CD4-positive, alpha-beta T cell (primary cell): ENCODE measurements at regions not wholly inside any gene's neighbourhood (a gene's known extent, or its start where the extent isn't known, plus 50 kb on each side); places are given as distances from the start of the nearest gene placed in this dataset.

Experiments
- ATAC-seq: fragments of 200-7000 bp; cut with Tn5 transposase; one replicate; pipeline ENCODE4 v1.10.0; 2022; ENCODE audit warnings: mild to moderate bottlenecking; ENCODE audit not compliant: poor library complexity
- CTCF ChIA-PET: fragments of 350-600 bp; sonication (Branson Sonifier 250); formaldehyde crosslinking; loops from one replicate; lab custom pipeline; 2021; ENCODE audit warnings: antibody characterized with exemption, inconsistent platforms; lab: Charles Lee
- POLR2A ChIA-PET: fragments of 350-600 bp; sonication (Branson Sonifier 250); formaldehyde crosslinking; loops from one replicate; lab custom pipeline; 2021; ENCODE audit warnings: antibody characterized with exemption, inconsistent platforms; lab: Charles Lee
- DNase-seq, 14 experiments: peaks; one replicate each; pipeline ENCODE4 v3.0.0-alpha.2; 2013 to 2020; ENCODE audit warnings: mixed read lengths in 2 of 14
- H3K27ac ChIP-seq, 2 donors: one replicate each; pipeline versions ENCODE4 v1.5.1 to v1.7.0; 2013; ENCODE audit warnings: low read length in 2 of 2, low read depth in 1 of 2, mild to moderate bottlenecking in 1 of 2
- H3K27me3 ChIP-seq, 2 experiments: 1 replicate in 1 of 2; 2 replicates in 1 of 2; pipeline versions ENCODE4 v1.6.1 to v1.7.0; 2013; ENCODE audit warnings: low read length in 2 of 2, control low read depth in 1 of 2, mild to moderate bottlenecking in 1 of 2, moderate library complexity in 1 of 2; ENCODE audit not compliant: insufficient read depth in 2 of 2, control insufficient read depth in 1 of 2
- H3K36me3 ChIP-seq: one replicate; pipeline ENCODE4 v1.6.1; 2013; ENCODE audit warnings: low read length, control low read depth; ENCODE audit not compliant: insufficient read depth
- H3K4me1 ChIP-seq: one replicate; pipeline ENCODE4 v1.6.1; 2013; ENCODE audit warnings: low read length, control low read depth; ENCODE audit not compliant: insufficient read depth
- H3K4me3 ChIP-seq: one replicate; pipeline ENCODE4 v1.5.1; 2013; ENCODE audit warnings: mild to moderate bottlenecking, low read length, moderate library complexity
- H3K9me3 ChIP-seq, 2 experiments: 1 replicate in 1 of 2; 2 replicates in 1 of 2; pipeline versions ENCODE4 v1.6.1 to v1.7.0; 2013; ENCODE audit warnings: low read length in 2 of 2, mild to moderate bottlenecking in 2 of 2, control low read depth in 1 of 2, moderate library complexity in 1 of 2; ENCODE audit not compliant: control insufficient read depth in 1 of 2, insufficient read depth in 1 of 2
- H3K27ac Mint-ChIP-seq: one replicate; pipeline ENCODE4 v1.8.0; 2020; ENCODE audit warnings: mixed read lengths
- H3K27me3 Mint-ChIP-seq: one replicate; pipeline ENCODE4 v1.8.0; 2021; ENCODE audit warnings: mixed read lengths
- H3K36me3 Mint-ChIP-seq: one replicate; pipeline ENCODE4 v1.8.0; 2021; ENCODE audit warnings: low read depth, mixed read lengths
- H3K4me1 Mint-ChIP-seq: one replicate; pipeline ENCODE4 v1.8.0; 2021; ENCODE audit warnings: low read depth, mixed read lengths
- H3K4me3 Mint-ChIP-seq: one replicate; pipeline ENCODE4 v1.8.0; 2020; ENCODE audit warnings: mild to moderate bottlenecking, mixed read lengths
- H3K9me3 Mint-ChIP-seq: one replicate; pipeline ENCODE4 v1.8.0; 2020; ENCODE audit warnings: mixed read lengths
- CTCF ChIP-seq: fragments of 200-600 bp; IDR thresholded peaks from one replicate; pipeline ENCODE4 v1.8.0; 2022; ENCODE audit warnings: antibody characterized with exemption, mild to moderate bottlenecking
- intact Hi-C, 2 experiments: fragments of 100-400 bp; cut with DNase I in 1 of 2; cut with micrococcal nuclease in 1 of 2; formaldehyde crosslinking; loops; one replicate each; pipeline versions ENCODE4 v1.15.1 to v1.9.0; 2023 to 2025; cut with DNase I, micrococcal nuclease

- H3K4me3 Mint-ChIP-seq: no peak overlapping the region
- H3K36me3 Mint-ChIP-seq: no peaks in the 10 kb centered on the region
- TF ChIP-seq CTCF: no peak
- no peak overlapping the region for H3K4me3 ChIP-seq
- H3K27ac Mint-ChIP-seq: no peak overlapping the region
- H3K27me3 ChIP-seq: no peaks in the 10 kb centered on the region
- H3K27me3 Mint-ChIP-seq: peaks cover 5% of the 10 kb centered on the region
- H3K36me3 ChIP-seq: no peaks in the 10 kb centered on the region
- H3K4me1 Mint-ChIP-seq: no peaks in the 10 kb centered on the region
- no peak for ATAC-seq
- intact Hi-C loops: no loop called here
- no peaks in the 10 kb centered on the region for H3K4me1 ChIP-seq
- H3K27ac ChIP-seq: no peak overlapping the region
- no peaks in the 10 kb centered on the region for H3K9me3 Mint-ChIP-seq
- DNase-seq: no peak
- ChIA-PET POLR2A (no interaction called here), CTCF (no interaction called here)
- H3K9me3 ChIP-seq: peaks cover 0 to 3% of the 10 kb centered on the region in 2 experiments
Observed at GRCh38 chr11:111194860-111195568, 50.5 kb upstream of the POU2AF2 start.

GRCh38 chr11:111193924-111194490 lies 51.5 kb upstream of the POU2AF2 start:
- no peak for ATAC-seq
- no peak overlapping the region for H3K4me3 ChIP-seq
- Mint-ChIP-seq H3K27me3 (peaks cover 5% of the 10 kb centered on the region), H3K36me3 (no peaks in the 10 kb centered on the region), H3K9me3 (no peaks in the 10 kb centered on the region), H3K4me3 (no peak overlapping the region), H3K27ac (no peak overlapping the region), H3K4me1 (no peaks in the 10 kb centered on the region)
- DNase-seq: no peak
- intact Hi-C loops: no loop called here
- CTCF ChIA-PET: no interaction called here
- peaks cover 0 to 3% of the 10 kb centered on the region in 2 experiments for H3K9me3 ChIP-seq
- no peaks in the 10 kb centered on the region for H3K36me3 ChIP-seq
- no peak for TF ChIP-seq CTCF
- H3K4me1 ChIP-seq: no peaks in the 10 kb centered on the region
- POLR2A ChIA-PET: no interaction called here
- no peak overlapping the region for H3K27ac ChIP-seq
- H3K27me3 ChIP-seq: no peaks in the 10 kb centered on the region

- Mint-ChIP-seq H3K4me3 (no peak overlapping the region), H3K27me3 (peaks cover 10% of the 10 kb centered on the region), H3K4me1 (no peaks in the 10 kb centered on the region), H3K27ac (no peak overlapping the region), H3K9me3 (no peaks in the 10 kb centered on the region), H3K36me3 (no peaks in the 10 kb centered on the region)
- no peaks in the 10 kb centered on the region for H3K4me1 ChIP-seq
- no peak overlapping the region for H3K27ac ChIP-seq
- no peaks in the 10 kb centered on the region for H3K36me3 ChIP-seq
- no peak for TF ChIP-seq CTCF
- no peak for DNase-seq
- peaks cover 0 to 3% of the 10 kb centered on the region in 2 experiments for H3K9me3 ChIP-seq
- no peaks in the 10 kb centered on the region for H3K27me3 ChIP-seq
- ChIA-PET CTCF (no interaction called here), POLR2A (no interaction called here)
- H3K4me3 ChIP-seq: no peak overlapping the region
- intact Hi-C loops: no loop called here
- ATAC-seq: no peak
Observed at GRCh38 chr11:111189466-111189865, 56.1 kb upstream of the POU2AF2 start.
